ENCODE measurements at regions not wholly inside any gene's neighbourhood (a gene's known extent, or its start where the extent isn't known, plus 50 kb on each side); places are given as distances from the start of the nearest gene placed in this dataset.
"Not testable (repeated sequence)": the region's sequence is repeated elsewhere in the genome, so short reads cannot be mapped to it uniquely, and the experiment has no call there.

GRCh38 chr1:199242147-199242546 is 603.3 kb downstream of the PTPRC start:
- DNase-seq = no peak

GRCh38 chr1:199242601-199243000 is 603.8 kb downstream of the PTPRC start:
- DNase-seq = no peak

DNA sequence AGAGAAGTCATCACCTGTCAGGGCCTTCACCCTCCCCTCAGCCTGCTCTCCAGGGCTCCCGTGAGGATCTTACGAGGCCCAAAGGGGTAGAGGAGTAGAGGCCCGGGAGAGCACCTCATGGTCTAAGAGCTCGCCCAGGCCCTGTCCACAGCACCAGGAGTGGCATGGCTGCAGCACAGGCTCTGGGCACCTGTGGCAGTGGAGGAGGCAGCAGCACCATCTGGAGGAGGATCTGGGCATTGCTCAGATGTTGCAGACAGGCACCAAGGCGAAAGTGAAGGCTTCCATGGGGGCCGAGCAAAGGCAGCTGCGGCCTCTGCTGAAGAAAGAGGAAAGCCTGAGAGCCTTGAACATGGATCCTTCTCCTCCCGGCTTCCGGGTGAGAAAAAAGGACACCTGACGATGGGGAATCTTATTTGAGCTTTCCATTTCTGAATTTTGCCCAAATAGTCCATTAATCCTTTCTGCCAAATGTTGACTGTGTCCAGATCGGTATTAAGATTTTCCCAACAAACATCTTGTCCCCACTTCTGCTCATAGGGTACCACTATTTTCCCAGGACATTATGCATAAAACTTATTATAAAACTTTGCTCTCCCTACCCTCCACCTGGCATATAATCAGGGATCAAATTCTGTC is 604.7 kb downstream of the PTPRC start:
- DNase-seq = peak; percentile 37

- no peak for DNase-seq
Observed at GRCh38 chr1:199245946-199246345, 607.1 kb downstream of the PTPRC start.

DNA sequence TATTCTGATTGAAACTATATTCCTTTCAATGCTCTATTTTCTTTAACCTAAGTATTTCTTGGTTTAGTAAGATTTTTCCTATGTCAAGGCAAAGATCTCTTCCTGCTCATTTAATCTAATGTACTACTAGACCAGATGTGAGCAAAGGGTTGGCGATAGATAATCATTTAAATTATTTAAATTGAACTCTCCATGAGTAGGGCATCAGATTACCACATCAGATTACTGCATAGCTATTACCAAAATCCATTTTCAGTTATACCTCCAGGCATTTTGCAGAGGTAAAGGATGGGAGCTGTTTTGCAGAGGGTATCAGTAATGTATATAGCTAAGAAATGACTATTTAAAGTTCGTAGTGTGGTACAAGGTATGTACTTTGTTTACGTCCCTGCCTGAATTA is 607.9 kb downstream of the PTPRC start:
- DNase-seq = no peak

- no peak for DNase-seq
Observed at GRCh38 chr1:199247891-199248290, 609.1 kb downstream of the PTPRC start.

- DNase-seq = not testable (repeated sequence)
Observed at GRCh38 chr1:199254040-199254439, 615.2 kb downstream of the PTPRC start.

GRCh38 chr1:199261328-199261727 is 622.5 kb downstream of the PTPRC start:
- no peak for DNase-seq

DNA sequence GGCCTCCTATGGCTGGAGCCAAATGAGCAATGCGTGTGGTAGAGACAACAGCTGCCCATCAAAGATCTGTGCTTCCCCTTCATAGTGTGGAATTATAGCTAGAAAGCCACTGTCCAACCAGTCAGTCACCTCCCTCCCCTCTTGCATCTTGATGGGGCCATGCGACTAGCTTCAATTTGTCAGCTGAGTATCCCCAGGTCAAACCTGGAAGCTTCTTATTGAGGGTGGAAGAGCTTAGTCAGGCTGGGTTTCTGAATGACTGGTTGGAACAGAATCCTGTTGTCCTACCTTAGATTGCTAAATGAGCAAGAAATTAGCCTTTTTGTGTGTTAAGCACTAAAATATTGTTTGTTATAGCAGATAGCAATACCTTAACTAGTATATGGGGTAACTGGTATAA is 625.4 kb downstream of the PTPRC start:
- DNase-seq = no peak

DNA sequence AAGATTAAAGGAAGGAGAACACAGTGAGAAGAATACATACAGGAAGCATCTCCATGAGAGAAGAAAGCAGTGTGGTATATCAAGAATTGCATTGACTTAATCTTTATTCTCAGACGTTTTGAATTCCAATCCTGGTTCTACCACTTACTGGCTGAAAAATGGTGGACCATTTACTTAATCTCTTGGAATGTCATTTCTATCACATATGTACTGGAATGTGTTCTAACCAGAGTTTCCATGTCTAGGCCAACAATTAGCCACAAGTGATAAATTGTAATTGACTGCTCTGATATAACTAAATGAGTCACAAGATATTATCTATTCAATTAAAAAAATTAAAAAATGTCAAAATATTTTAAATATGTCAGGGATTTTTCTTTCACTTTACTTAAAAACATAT is 626.1 kb downstream of the PTPRC start:
- DNase-seq = no peak

DNA sequence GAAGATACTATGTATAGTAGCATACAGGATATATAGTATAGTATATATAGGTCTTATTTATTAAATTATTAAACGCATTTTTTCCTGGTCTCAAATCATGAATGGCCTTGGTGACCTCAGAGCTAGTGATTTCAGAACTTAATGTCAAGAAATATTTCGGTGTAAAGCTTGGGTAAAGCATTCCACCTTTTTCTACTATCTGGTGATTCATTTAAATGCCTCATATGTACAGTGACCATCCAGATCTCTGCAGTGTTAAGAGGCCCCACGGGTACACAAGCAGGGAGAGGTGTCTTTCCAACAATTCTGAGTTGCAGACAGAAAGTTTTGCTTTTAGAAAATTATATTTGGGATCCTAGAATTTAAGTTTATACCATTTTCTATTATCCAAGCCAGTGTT is 626.5 kb downstream of the PTPRC start:
- no peak for DNase-seq

GRCh38 chr1:199269241-199269640 is 630.4 kb downstream of the PTPRC start:
- DNase-seq = no peak

- no peak for DNase-seq
Observed at GRCh38 chr1:199272139-199272544, 633.3 kb downstream of the PTPRC start.

GRCh38 chr1:199272628-199273086 is 633.8 kb downstream of the PTPRC start:
- no peak for DNase-seq

GRCh38 chr1:199273837-199274379 is 635.1 kb downstream of the PTPRC start:
- DNase-seq = no peak

DNA sequence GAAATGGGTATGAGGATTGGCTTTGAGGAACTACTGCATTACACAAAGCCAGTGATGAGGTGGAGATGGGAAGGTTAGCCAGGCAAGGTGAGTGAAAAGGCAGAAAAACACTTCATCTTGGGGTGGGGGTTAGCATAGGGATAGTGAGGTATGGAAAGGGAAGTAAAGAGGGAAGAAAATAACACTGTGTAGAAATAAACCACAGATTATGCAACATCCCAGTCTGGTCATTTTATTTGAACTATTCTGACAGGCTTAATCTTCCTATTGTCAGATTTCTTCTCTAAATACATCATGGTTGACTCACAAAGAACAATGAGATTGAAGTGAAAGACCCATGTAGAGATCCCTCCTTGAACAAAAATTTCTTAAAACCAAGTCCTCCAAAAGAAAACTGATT is 640.2 kb downstream of the PTPRC start:
- no peak for DNase-seq

DNA sequence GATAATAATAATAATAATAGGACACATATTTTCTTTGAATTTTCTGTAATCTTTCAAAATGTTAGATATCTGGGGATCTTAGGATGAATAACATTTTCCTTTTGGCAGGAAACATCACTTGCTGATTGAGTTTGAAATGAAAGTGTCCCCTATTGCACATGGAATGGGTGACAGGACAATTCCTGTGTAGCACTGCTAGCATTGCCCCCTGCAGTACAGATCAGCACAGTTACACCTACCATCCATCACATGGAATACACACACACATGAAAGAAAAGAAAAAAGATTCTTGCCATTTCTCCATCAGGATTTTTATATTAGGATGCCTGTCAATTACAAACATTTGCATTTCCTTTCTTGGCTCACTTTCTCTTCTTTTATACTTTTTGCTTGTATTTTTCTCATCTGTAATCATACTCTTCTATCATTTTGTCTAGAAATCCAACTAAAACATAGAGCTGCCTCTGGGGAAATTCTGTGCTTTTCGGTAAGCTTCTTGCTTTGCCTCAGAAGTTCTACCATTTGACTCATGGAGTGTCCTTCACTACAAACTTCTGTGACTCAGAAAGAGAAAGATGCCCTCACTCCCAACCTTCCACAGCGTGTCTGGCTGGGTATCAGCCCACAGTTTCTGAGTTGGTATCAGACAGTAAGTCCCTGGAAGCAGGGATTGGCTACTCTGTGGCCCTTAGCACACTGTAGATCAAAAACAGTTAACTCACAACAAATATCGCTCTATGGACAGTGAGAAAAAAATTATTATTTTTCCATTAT is 641.2 kb downstream of the PTPRC start:
- no peak for DNase-seq

GRCh38 chr1:199282751-199283305 is 644.0 kb downstream of the PTPRC start:
- DNase-seq = no peak

DNA sequence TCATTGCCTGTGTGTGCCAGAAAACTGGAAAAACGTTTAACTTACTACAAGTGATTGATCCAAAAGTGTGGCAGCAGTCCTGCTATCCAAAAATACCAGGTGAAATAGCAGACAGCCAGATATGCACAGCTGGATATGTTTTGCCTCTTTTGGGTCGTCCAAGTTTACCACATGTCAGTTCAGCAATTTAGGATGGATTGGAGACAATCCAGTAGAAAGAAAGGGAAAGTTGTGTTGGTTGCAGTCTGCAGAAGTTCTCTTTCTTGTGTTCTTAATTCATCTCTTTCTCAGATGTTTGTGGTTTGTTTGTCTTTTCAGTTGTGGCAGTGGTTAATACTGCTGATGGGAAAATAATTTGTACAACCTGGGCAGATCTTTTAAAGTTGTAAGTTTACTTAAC is 645.0 kb downstream of the PTPRC start:
- no peak for DNase-seq

DNA sequence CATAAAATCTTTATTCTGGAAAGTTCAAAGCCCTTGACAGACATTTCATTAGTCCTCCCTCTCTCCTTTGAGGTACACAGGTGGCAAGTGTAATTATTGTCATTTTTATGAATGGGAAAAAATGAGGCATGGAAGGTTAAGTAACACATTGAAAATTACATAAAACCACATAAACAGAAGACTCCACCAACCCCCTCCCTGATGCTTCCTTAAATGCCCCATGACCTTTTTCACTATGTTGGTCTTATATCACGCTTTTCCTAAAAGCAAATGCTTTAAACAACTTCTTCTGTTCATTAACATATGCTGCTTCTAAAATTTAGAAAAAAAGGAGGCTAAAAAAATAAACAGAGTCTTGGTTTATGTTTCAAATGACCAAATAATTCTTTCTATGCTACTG is 648.4 kb downstream of the PTPRC start:
- DNase-seq = no peak

DNA sequence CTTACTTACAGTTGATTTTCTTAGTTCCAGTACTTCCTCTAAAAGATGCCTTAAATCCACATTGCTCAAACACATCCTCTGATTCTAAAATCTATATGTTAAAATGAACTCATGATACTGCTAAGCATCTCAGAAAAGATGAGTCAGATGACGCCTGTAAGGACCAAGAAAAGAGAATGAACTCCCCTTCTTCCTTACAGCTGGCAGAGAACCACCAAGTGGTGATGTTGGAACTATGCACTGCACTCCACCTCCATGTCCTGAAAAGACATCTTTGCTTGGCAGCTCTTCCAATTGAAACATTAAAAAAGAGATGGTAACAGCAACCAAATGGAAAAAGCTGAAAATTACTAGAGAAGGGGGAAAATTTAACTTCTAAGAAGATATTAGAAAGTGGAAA is 648.8 kb downstream of the PTPRC start:
- no peak for DNase-seq

DNA sequence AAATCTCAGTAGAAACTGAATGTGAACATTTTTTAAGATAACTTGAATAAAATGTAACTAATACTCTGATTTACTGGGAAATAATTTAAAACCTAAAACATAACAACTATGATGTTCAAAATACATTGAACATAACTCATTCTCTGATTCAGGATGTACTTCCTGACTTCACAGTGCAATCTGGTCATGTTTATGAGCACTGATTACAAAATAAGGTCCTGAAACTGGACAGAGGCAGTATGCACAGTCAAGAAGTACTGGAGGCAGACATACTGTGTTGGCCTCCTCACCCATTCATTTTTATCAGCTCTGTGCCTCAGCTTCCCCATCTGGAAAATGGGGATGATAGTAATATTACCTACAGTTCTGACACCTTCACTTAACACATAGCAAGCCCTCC is 651.3 kb downstream of the PTPRC start:
- no peak for DNase-seq

DNA sequence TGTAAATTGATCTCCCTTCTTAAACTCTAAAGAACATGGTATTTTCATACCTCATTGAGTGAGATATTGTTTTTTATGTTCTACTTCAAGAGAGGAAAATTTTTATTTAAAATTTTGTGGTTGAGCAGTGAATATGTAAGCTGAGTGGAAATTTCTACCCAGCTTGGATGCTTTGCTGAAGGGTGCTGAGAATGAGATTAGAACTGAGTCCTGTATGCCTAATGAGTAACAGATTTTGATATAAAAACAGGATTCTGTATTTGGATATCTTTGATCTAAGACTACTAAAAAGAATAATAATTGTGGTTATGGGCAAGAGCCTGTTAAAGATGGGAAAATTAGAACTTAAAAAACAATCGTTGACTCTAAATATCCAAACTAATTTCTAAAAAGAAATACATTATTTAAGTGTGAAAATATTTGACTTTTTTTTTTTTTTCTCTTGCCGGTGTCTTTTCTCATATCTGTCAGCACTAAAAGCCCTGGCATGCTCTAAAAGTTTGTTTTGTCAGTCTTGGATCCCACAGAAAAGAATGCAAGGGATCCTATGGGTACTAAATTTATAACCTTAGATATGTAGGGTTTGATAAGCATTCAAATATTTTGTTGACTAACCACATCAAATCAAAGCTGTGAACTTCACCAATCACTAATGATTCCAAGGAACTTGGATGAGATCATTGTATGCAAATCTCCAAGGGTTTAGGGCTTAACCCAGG is 652.3 kb downstream of the PTPRC start:
- no peak for DNase-seq
